Posterior vena cava (tissue), 2 donors: ENCODE measurements at regions not wholly inside any gene's neighbourhood (a gene's known extent, or its start where the extent isn't known, plus 50 kb on each side); places are given as distances from the start of the nearest gene placed in this dataset.
A peak's percentile ranks its signal among the peaks of the same experiment; 100 is the strongest.

ENCODE experiments used
- DNase-seq: peaks from one replicate; pipeline ENCODE4 v3.0.0-alpha.2; 2020; ENCODE audit warnings: low spot score
- intact Hi-C, 2 donors: fragments of 100-400 bp; cut with DNase I; formaldehyde crosslinking; loops; one replicate each; pipeline versions ENCODE4 v1.14.1 to v1.14.2; 2022 to 2023
- donor health status: DM: yes; HTN: yes; CAD: no.
- donor health status: DM: yes; HTN: yes; CAD: no.

DNA sequence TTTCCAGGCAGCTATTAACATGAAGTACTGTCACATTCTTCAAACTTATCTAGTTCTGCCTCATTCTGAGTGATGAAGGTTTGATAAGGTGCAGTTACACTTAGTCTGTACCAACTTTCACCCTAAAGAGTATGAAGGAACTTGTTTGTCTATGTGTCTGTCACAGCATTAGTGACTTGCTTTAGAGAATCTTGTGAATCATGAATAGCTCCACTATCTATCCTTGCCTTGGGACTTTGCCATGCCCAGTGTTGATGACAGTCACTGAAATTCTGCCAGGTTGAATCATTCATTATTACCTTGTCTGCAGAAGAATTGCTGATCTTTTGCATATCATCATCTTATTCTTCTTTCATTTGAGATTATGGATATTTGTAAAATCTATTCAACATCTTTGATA lies 50.9 kb upstream of the A1CF start:
- intact Hi-C loops = no loop called here
- no peak for DNase-seq

DNA sequence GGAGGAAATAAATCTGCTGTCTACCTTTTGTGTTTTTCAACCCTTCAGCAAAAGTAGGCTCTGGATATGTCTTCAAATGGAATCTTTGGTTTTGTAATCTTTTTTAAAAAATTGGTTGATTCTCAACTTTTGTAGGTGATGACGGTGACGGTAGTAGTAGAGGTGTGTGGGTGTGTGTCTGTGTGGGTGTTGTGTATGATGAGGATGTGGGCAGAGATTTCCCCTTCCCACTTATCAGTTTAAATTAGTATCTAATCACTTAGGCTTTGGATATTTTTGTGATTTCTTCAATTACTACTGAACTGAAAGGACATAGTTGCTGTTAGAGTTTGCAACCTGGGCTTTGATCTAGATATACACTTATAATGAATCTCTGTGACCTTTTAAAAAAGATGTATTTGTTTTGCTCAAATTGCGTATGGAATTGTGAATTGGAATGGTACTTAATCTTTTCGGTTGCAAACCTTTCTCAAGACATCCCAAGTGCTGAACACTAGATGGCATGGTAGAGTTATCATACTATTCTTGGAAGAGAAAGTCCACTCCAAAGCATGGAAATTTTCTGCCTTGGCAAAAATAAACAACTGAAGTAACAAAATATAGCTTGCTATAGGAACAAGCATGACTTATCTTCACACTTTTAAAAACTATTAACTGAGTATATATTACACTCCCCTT lies 51.9 kb upstream of the A1CF start:
- DNase-seq = no peak
- intact Hi-C loops = no loop called here

DNA sequence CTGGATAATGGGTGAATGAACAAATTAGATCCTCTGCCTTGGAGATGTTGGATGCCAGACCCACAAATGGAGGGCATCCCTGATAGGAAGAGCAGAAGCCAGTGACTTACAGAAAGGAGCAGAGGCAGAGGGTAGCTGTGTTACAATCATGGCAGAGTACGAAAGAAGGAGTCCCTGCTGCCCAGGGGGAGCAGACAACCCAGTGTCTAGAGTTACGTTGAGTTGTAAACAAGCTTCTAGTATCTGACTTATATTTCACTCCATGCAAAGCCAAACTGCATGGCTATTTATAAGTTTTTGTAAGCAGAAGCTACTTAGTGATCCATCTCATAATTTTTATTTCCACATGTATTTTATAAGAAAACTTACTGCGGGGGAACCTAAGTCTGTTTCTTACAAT lies 56.2 kb upstream of the A1CF start:
- intact Hi-C loops = no loop called here
- DNase-seq = no peak

DNA sequence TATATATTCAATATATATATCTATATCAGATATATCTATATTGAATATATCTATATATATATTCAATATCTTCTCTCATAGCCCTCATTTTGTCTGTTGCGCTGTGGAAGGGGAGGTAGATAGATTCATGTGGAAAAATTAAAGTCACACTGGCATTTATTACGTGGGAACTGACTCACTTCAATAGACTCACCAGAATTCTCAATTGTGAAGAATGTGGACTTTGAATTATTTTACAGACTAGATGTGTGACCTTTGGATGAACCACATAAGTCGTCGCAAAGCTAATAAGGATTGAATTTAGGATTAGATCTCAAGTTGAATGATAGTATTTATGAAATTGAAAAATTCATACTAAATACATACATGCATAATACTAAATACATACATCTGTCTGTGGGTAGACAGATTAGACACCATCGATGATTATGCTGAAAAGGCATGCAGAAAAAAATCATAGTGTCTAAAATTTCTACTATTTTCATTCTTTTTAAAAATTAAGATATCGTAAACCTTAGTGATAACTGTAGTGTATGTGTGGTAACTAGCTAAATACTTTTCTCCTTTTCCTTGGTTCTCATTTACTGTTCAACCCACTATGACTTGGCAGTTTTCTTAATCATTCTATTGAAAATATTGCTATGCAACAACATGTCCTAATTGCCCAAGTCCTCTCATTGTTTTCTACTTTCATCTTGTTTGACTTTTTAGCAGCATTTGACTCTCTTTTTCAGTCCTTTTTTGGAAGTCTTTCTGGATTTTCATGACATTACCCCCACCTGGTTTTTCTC lies 61.8 kb upstream of the A1CF start:
- intact Hi-C loops = no loop called here
- DNase-seq = no peak

DNA sequence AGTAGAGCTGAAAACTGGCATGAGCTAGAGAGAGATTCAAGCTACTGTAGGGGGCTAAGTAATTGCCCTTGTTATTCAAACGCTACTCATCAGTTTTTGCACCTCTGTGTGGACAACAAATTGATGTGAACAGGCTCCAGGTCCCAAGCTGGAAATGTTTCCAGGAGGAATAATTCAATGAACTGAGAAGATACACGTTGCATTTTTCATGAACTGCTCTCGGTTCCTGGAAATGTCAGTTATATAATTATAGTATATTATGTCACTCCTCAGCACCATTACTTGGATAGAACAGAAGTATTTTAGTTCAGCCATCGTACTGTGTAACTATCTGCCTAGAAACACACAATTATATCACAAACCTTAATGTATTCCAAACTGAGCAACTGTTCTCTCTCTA lies 65.9 kb upstream of the A1CF start:
- DNase-seq = no peak
- intact Hi-C loops = no loop called here

DNA sequence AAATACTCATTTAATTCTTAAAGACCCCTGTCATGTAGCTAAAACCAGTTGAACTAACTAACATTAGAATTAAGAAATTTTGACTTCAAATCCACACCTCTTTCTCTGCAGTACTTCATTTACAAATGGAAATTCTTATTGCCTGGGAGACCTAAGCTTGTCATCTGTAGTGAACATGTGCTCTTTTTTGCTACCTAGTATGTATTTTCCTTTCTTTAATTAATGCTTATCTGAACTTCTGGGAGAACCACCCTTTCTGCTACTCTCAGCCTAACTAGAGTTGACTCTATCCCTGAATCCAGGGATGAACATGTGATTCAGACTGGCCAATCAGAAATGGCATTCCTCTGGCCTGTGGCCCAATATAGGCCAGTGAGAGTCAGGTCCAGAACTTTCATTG lies 75.9 kb upstream of the A1CF start:
- intact Hi-C loops = no loop called here
- no peak for DNase-seq

DNA sequence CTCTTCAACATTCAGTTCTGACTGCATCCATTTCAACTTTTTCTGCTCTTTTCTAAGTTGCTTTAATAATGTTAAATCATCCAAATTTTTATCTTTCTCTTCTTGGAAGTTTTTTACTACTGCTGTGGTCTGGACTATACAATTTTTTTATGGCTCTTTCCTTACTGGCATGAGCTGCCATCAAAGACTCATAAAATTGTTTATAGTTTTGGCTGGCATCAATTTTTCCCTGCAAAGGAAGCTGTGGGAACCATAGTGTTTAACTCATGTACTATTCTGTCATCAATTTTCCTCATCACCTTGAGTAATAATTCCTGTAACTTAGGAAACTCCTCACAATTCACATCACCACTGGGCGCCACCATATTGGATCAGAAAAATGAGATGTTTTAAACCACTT lies 77.6 kb upstream of the A1CF start:
- intact Hi-C loops = no loop called here
- DNase-seq = no peak

DNA sequence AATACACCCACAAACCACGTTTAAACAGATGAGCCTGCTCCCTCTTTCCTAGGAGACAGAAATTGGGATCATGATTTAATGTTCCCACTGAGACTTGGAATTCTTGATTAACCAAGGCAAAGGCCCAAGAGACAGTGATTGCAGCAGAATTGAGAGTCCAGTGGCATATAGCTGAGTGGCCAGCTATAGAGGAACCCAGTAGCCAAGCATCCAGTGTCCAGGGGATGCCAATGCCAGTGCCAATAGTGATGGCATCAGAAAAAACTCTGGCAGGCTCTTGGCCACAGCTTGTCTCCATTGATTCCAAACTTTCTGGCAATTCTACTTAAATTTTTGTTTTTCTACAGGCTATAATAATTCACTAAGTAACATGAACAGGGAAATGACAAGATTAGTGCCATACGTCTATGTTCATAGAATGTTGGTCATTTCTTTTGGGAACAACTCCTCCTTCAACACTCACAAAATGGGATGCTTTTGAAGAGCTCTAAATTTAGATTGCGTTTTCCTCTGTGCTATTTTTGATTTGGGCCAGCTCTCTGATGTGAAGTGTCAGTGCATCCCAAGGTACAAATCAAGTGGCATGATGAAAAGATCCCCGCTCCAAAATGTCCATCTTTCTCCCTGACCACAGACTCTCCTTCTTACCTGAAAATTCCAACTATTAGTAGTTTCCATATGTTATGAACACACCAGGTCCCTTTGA lies 83.1 kb upstream of the A1CF start:
- no peak for DNase-seq
- intact Hi-C loops = no loop called here

DNA sequence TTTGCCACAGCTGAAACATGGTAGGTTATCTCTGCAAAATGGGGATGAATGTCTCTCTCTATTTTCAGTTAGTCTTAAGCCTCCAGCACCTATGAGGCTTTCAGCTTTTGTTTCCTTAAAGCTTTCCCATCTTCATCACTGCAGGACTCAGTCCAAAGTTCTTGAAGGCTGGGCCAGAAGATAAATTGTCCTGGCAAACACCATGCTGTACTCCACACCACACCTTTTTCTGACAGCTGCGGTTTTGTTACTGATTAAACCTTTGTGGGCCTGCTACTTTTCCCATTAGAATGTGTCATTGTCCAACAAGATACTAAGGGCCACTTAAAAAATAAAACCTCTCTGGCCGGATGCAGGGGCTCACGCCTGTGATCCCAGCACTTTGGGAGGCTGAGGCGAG lies 87.2 kb upstream of the A1CF start:
- DNase-seq = no peak
- intact Hi-C loops = no loop called here

DNA sequence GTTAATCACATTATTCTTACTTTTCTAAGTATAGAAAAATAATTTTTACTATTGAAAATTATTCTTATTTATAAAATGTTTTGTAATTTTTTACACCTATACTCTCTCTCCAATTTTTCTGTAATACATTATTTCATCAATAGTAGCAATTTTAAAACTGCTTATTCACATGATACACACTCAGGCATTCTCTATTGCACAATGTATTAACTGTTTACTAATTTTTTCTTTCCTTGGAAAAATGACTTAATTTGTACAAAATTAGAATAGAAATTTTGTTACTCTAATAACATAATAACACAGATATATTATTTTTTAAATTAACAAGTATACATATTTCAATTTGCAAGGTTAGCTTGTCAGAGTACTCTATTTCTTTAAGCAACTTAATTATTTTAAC lies 92.9 kb upstream of the PRKG1 start:
- no peak for DNase-seq
- intact Hi-C loops = no loop called here

DNA sequence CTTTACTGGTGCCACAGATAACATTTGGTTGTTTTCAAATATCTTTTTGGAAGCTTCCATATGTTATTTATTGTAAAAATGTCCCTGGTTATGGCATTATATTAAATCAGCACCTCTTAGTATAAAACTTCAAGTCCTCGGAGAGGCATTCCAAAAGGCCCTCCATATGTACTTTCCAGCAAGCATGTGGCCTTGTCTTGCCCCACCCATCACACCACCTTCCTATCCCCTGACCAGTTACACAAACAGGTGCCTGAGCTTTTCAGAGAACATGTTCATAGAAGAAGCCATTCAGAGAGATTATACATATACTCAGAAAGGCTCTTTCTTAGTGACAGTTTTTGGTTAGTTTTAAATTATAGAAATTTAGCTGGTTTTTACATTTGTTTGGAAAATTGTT lies 92.4 kb upstream of the PRKG1 start:
- DNase-seq = no peak
- intact Hi-C loops = no loop called here

DNA sequence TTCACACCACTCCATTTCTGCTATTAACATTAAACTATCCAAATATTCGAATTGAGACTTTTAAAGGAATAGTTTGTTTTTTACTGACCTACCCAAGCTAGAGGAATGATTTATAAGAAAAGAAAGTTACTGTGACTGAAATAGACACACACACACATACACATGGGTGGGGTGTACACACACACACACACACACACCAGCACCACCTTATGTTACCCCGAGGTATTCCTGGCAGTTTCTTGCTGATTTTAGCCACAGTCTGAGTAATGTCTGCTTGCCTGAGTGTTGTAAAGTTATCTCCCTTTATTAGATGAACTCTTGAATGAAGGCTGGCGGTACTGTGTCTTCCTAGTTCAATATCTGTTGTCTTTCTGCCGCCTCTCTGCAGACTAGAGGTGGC lies 91.3 kb upstream of the PRKG1 start:
- intact Hi-C loops = no loop called here
- no peak for DNase-seq

DNA sequence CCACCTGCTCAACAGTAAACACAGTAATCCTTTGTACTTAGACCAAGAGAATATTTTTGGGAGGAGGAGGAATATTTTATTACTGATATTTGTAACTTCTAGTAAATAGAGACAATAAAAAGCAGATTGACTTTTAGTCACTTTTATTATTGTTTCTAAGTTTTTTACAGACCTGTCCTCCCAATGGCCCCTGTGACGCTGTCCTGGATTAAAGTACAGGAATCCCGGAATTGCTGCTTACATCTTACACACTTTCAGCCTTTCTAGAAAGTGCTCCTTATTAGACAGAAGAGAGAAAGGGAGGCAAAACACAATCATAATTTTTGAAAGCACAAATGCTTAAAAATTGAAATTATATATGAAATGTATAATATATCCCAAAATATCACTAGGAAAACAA lies 86.4 kb upstream of the PRKG1 start:
- intact Hi-C loops = no loop called here
- no peak for DNase-seq

DNA sequence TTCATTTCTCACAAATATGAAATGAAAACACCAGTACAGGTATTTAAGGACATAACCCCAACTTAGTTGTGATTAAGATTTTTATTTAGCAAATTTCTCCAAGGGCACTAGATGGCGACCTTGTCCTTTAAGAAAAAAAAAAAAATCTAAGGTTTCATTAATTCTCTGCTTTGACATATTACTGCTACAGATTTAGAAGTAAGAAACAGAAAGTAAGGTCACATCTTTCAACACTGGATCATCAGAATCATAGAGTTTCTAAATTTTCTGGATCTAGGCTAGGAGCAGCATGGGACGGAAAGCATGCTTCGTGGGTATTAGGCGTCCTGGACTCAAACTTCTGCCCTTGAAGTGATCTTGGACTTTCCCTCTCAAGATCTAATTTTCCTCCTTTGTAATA lies 85.5 kb upstream of the PRKG1 start:
- intact Hi-C loops = no loop called here
- no peak for DNase-seq

DNA sequence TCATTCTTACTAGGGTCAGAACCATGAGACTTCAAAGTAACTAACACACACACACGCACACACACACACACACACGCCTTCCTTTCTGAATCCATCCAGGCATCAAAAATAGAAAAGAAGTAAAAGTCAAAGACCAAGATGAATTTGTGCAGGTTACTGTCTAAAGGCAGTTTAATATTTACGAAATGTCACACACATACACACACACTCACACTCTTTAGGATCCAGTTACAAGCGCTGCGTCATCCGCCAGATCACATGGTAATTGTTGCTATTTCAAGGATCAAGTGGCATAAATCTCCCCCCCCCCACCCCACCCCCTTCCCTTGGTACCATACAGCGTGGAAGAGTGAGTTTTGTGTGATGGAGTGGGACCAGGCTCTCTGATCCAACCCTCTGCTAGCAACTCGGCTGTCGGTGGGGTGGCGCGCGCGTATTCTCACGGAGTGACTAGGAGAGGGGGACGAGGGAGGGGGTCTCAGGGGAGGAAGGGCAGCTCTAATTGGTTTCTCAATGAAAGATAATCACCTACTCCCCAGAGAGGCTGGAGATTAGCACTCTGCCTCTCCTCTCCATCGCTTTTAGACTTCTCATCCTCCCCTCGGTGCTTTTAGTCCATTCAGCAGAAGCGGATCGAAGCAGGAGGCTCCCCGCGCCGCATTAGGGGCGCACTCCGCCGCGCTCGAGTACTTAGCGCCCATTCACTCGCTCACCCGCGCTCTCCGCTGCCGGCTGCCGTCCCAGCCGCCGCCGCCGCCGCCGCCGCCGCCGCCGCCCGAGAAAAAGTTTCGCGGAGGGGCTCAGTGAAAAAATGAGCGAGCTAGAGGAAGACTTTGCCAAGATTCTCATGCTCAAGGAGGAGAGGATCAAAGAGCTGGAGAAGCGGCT lies 83.5 kb upstream of the PRKG1 start:
- intact Hi-C loops = no loop called here
- peak; percentile 82 for DNase-seq

DNA sequence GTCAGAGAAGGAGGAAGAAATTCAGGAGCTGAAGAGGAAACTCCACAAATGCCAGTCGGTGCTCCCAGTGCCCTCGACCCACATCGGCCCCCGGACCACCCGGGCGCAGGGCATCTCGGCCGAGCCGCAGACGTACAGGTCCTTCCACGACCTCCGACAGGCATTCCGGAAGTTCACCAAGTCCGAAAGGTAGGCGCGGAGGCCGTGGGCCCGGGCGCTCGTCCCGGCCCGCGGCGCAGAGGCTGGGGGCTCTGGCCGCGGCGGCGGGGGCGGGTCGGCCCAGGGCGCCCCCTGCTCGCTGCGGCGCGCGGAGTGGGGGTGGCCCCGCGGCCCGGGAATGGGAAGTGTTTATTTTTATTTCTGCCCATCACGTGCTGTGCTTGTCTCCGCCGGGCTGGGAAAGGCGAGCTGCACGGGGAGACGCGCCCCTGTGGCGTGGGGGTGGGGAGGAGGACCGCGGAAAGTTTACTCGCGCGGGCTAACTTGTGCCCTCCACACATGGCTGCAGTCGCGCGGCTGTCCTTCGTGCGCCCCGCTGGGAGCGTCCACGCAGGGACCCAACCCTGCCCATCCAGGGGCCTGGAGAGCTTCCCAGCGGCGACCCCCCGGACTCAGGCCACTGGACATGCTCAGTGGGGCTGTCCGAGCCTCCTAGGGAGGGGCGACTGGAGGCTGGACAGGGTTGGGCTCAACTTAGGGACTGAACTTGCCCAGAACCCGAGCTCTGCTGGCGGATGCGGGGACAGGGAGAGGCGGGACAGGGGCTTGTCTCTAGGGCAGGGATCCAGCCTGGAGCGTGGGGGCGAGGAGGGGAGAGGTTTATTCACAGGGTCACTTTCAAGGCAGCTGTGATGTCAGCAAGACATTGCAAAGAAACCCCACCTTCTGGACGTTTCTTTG lies 82.6 kb upstream of the PRKG1 start:
- peak; percentile 91 for DNase-seq
- intact Hi-C loops = no loop called here

DNA sequence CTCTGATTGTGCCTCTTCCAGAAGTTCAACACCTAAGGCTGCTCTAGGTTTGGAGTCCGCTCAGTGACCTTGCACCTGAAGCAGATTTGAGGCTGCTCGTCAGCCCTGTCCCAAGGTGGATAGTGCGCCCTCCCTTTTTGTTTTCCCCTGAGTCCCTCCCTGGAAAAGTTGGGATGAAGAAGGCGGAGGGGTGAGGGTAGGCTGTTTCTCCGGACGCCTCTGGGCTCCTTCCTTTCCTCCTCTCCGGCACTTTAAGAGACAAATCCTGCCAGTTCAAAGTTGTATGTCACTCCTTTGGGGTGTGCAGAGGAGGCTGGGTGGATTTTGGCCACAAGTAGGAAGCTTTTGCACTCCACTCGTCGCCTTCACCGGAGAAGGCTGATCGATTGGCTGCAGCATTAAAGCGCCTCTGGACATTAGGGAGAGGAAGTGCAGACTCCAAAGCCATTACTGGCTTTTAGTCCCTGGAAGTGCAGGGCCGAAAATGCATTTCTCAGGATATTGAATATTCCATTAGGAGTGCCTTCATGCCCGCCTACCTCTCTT lies 81.9 kb upstream of the PRKG1 start:
- intact Hi-C loops = no loop called here
- DNase-seq = no peak

DNA sequence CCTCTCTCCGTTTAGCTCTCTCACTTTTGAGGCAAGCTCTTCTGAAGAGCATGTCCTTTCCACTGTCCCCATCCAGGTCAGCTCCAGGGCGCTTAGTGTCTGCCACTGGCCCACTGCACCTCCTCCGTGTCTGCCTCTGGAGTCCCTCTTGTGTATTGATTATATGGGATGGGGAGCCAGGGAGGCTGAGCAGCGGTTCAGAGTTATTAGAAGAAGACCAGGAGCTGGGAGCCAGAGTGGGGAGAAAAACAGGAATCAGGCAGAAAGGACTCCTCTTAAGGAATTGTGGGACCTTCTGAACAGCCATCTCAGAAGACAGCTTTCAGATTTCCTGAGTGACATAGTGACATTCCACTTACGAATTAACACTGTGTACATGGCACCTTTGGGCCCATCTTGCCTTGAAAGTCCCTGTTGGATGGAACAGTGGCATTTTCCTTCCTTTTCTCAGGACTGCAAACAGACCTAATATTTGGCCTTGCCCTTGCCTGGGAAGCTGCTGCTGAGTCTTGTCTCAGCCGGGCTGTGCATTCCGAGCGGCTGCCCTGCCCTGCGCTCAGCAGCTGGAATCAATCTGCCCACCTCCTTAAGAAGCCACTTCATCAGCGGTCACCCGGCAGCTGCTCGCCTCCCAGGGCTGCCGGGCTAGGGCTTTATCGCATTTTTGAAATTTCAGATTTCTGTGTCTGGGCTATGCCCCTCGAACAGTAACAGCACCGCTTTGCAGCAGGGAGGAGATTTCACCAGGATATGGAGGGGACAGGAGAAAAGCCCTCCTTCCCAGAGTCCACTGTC lies 81.1 kb upstream of the PRKG1 start:
- peak; percentile 78 for DNase-seq
- intact Hi-C loops = no loop called here
